ENCODE measurements at regions not wholly inside any gene's neighbourhood (a gene's known extent, or its start where the extent isn't known, plus 50 kb on each side); places are given as distances from the start of the nearest gene placed in this dataset.

DNA sequence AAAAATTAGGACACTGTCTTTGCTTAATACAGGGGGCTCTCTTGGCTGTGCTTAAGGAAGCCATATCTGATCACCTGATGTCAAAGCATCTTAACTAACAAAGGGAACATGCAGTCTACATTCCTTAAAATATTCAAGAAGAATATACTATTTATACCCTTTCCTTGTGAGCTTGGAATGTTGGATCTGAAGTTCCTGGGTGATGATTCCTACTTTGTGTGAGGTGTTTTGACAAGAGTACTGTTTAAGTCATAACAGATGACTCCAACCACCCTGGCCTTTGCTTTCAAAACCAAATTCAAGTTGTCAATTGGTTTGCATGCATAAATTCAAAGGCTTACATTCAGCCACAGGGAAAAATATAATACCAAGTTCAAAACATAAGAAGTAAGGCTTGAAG is 862.7 kb upstream of the SEMA6D start:
- TF ChIP-seq, protein P1, sequence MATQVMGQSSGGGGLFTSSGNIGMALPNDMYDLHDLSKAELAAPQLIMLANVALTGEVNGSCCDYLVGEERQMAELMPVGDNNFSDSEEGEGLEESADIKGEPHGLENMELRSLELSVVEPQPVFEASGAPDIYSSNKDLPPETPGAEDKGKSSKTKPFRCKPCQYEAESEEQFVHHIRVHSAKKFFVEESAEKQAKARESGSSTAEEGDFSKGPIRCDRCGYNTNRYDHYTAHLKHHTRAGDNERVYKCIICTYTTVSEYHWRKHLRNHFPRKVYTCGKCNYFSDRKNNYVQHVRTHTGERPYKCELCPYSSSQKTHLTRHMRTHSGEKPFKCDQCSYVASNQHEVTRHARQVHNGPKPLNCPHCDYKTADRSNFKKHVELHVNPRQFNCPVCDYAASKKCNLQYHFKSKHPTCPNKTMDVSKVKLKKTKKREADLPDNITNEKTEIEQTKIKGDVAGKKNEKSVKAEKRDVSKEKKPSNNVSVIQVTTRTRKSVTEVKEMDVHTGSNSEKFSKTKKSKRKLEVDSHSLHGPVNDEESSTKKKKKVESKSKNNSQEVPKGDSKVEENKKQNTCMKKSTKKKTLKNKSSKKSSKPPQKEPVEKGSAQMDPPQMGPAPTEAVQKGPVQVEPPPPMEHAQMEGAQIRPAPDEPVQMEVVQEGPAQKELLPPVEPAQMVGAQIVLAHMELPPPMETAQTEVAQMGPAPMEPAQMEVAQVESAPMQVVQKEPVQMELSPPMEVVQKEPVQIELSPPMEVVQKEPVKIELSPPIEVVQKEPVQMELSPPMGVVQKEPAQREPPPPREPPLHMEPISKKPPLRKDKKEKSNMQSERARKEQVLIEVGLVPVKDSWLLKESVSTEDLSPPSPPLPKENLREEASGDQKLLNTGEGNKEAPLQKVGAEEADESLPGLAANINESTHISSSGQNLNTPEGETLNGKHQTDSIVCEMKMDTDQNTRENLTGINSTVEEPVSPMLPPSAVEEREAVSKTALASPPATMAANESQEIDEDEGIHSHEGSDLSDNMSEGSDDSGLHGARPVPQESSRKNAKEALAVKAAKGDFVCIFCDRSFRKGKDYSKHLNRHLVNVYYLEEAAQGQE (IDR thresholded peaks at IDR 0.05) = no peak
- no peak for TF ChIP-seq TAF1 (conservative IDR thresholded peaks at IDR 0.05)
- TF ChIP-seq, protein P2, sequence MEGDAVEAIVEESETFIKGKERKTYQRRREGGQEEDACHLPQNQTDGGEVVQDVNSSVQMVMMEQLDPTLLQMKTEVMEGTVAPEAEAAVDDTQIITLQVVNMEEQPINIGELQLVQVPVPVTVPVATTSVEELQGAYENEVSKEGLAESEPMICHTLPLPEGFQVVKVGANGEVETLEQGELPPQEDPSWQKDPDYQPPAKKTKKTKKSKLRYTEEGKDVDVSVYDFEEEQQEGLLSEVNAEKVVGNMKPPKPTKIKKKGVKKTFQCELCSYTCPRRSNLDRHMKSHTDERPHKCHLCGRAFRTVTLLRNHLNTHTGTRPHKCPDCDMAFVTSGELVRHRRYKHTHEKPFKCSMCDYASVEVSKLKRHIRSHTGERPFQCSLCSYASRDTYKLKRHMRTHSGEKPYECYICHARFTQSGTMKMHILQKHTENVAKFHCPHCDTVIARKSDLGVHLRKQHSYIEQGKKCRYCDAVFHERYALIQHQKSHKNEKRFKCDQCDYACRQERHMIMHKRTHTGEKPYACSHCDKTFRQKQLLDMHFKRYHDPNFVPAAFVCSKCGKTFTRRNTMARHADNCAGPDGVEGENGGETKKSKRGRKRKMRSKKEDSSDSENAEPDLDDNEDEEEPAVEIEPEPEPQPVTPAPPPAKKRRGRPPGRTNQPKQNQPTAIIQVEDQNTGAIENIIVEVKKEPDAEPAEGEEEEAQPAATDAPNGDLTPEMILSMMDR (IDR thresholded peaks at IDR 0.05; ENCODE audit: low read depth, low read length, missing input control) = no peak
- TF ChIP-seq, protein P3, sequence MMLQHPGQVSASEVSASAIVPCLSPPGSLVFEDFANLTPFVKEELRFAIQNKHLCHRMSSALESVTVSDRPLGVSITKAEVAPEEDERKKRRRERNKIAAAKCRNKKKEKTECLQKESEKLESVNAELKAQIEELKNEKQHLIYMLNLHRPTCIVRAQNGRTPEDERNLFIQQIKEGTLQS (IDR thresholded peaks at IDR 0.05) = no peak
- no peak for TF ChIP-seq RAD21 (IDR thresholded peaks at IDR 0.05)
- no peak for TF ChIP-seq HNF4A (conservative IDR thresholded peaks at IDR 0.05)
- no peak for TF ChIP-seq EGR1 (IDR thresholded peaks at IDR 0.05; ENCODE audit: low read depth in 2 of 2)
- no peak for TF ChIP-seq YY1 (IDR thresholded peaks at IDR 0.05)
- TF ChIP-seq JUND (IDR thresholded peaks at IDR 0.05) = no peak
- no peak for TF ChIP-seq SP1 (IDR thresholded peaks at IDR 0.05)
- TF ChIP-seq, protein P4, sequence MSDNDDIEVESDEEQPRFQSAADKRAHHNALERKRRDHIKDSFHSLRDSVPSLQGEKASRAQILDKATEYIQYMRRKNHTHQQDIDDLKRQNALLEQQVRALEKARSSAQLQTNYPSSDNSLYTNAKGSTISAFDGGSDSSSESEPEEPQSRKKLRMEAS (IDR thresholded peaks at IDR 0.05) = no peak
- no peak for TF ChIP-seq GABPA (IDR thresholded peaks at IDR 0.05 in 1 of 2, conservative IDR thresholded peaks at IDR 0.05 in 1 of 2)
- TF ChIP-seq RXRA (IDR thresholded peaks at IDR 0.05) = no peak
- TF ChIP-seq FOXA1 (IDR thresholded peaks at IDR 0.05) = no peak
